Gastroesophageal sphincter (tissue), 4 donors: ENCODE measurements at regions not wholly inside any gene's neighbourhood (a gene's known extent, or its start where the extent isn't known, plus 50 kb on each side); places are given as distances from the start of the nearest gene placed in this dataset.

Experiments
- ATAC-seq: fragments of 150-250 bp; one replicate; pipeline ENCODE4 v1.9.1; 2016; ENCODE audit warnings: mild to moderate bottlenecking, moderate library complexity
- H3K27ac ChIP-seq, 4 donors: fragments of 200-600 bp; sonication (generic) in 3 of 4; 1 replicate in 3 of 4; 2 replicates in 1 of 4; pipeline ENCODE4 v1.5.1; 2016 to 2019
- H3K27me3 ChIP-seq: fragments of 200-600 bp; sonication (generic); one replicate; pipeline ENCODE4 v1.5.1; 2019
- H3K36me3 ChIP-seq, 2 donors: fragments of 200-600 bp; sonication (generic); one replicate each; pipeline ENCODE4 v1.5.1; 2019; ENCODE audit warnings: control low read depth in 1 of 2
- H3K4me1 ChIP-seq, 3 donors: fragments of 200-600 bp; sonication (generic); 1 replicate in 2 of 3; 2 replicates in 1 of 3; pipeline ENCODE4 v1.5.1; 2016 to 2019; ENCODE audit warnings: control low read depth in 2 of 3
- H3K4me3 ChIP-seq, 2 donors: fragments of 200-600 bp; sonication (generic); one replicate each; pipeline ENCODE4 v1.5.1; 2019; ENCODE audit warnings: mild to moderate bottlenecking in 1 of 2, moderate library complexity in 1 of 2
- H3K9me3 ChIP-seq, 3 donors: fragments of 200-600 bp; sonication (generic); one replicate each; pipeline ENCODE4 v1.5.1; 2017 to 2019; ENCODE audit warnings: control low read depth in 2 of 3
- CTCF ChIP-seq, 4 experiments: fragments of 200-600 bp in 2 of 4; fragments of 450-650 bp in 2 of 4; sonication (generic) in 1 of 4; IDR thresholded peaks; one replicate each; pipeline ENCODE4 v1.5.1; 2017 to 2019; ENCODE audit warnings: antibody characterized with exemption in 4 of 4, mild to moderate bottlenecking in 2 of 4, moderate library complexity in 2 of 4
- EP300 ChIP-seq: sonication (generic); formaldehyde crosslinking; IDR thresholded peaks from one replicate; pipeline ENCODE4 v1.6.1; 2017; ENCODE audit warnings: antibody characterized with exemption, mild to moderate bottlenecking
- POLR2A ChIP-seq, 2 donors: fragments of 450-650 bp; IDR thresholded peaks; one replicate each; pipeline ENCODE4 v1.6.1; 2017; ENCODE audit warnings: antibody characterized with exemption in 2 of 2, mild to moderate bottlenecking in 2 of 2, moderate library complexity in 1 of 2
- POLR2AphosphoS5 ChIP-seq: sonication (generic); formaldehyde crosslinking; IDR thresholded peaks from one replicate; pipeline ENCODE4 v1.6.1; 2017; ENCODE audit warnings: antibody characterized with exemption
- WGBS, 2 donors: methylation state at CpG; one replicate each; pipeline ENCODE4 v1.1.5; 2018; ENCODE audit warnings: low coverage in 1 of 2; 5-methylcytosine and 5-hydroxymethylcytosine counted together

- TF ChIP-seq CTCF (IDR thresholded peaks at IDR 0.05) (no peak), EP300 (no peak), POLR2AphosphoS5 (no peak), POLR2A (IDR thresholded peaks at IDR 0.05) (no peak)
- Histone ChIP-seq H3K36me3 (no peaks in the 10 kb centered on the region), H3K27ac (no peak overlapping the region), H3K4me3 (no peak overlapping the region), H3K9me3 (no peaks in the 10 kb centered on the region), H3K27me3 (no peaks in the 10 kb centered on the region), H3K4me1 (no peaks in the 10 kb centered on the region)
- no peak for ATAC-seq
- WGBS, 2 donors, result 56 to 69% methylated on average over 1 of the region's 1 CpG
These were observed 82.3 kb upstream of the S1PR1 start for GRCh38 chr1:101154547-101154946.

- H3K9me3 ChIP-seq, result no peaks in the 10 kb centered on the region
- ATAC-seq, result no peak
- H3K27me3 ChIP-seq, result no peaks in the 10 kb centered on the region
- no peak for TF ChIP-seq POLR2AphosphoS5
- TF ChIP-seq POLR2A (IDR thresholded peaks at IDR 0.05), result no peak
- no peak for TF ChIP-seq EP300
- TF ChIP-seq CTCF (IDR thresholded peaks at IDR 0.05), result no peak
- H3K4me3 ChIP-seq, result no peak overlapping the region
- H3K36me3 ChIP-seq, result no peaks in the 10 kb centered on the region
- H3K27ac ChIP-seq, result no peak overlapping the region
- WGBS, 2 donors, result 75 to 89% methylated on average over 2 of the region's 2 CpGs
- peaks cover 0 to 5% (median 0%) of the 10 kb centered on the region in 3 donors for H3K4me1 ChIP-seq
These were observed 83.1 kb upstream of the S1PR1 start for GRCh38 chr1:101153692-101154091.

GRCh38 chr1:101152633-101153032 lies 84.2 kb upstream of the S1PR1 start:
- Histone ChIP-seq H3K4me3 (no peak overlapping the region), H3K27me3 (no peaks in the 10 kb centered on the region), H3K36me3 (no peaks in the 10 kb centered on the region), H3K9me3 (no peaks in the 10 kb centered on the region), H3K4me1 (peaks cover 0 to 5% (median 0%) of the 10 kb centered on the region in 3 donors), H3K27ac (no peak overlapping the region)
- ATAC-seq, result no peak
- TF ChIP-seq CTCF (IDR thresholded peaks at IDR 0.05) (no peak), POLR2AphosphoS5 (no peak), POLR2A (IDR thresholded peaks at IDR 0.05) (no peak), EP300 (no peak)
- 62 to 89% methylated on average over 2 to 4 of the region's 4 CpGs for WGBS, 2 donors

- H3K27me3 ChIP-seq, result no peaks in the 10 kb centered on the region
- no peaks in the 10 kb centered on the region for H3K36me3 ChIP-seq
- no peak overlapping the region for H3K4me3 ChIP-seq
- peak overlapping the region in 1 of 4 donors; percentile 24 for H3K27ac ChIP-seq
- WGBS, 2 donors, result 65 to 69% methylated on average over 2 of the region's 2 CpGs
- TF ChIP-seq EP300 (no peak), POLR2A (IDR thresholded peaks at IDR 0.05) (no peak)
- H3K4me1 ChIP-seq, result peaks cover 0 to 5% (median 0%) of the 10 kb centered on the region in 3 donors
- no peak for ATAC-seq
- H3K9me3 ChIP-seq, result no peaks in the 10 kb centered on the region
These were observed 85.5 kb upstream of the S1PR1 start for GRCh38 chr1:101151286-101151685.

- no peak for TF ChIP-seq EP300
- no peak for TF ChIP-seq POLR2A (IDR thresholded peaks at IDR 0.05)
- TF ChIP-seq CTCF (IDR thresholded peaks at IDR 0.05), result no peak
- no peak for TF ChIP-seq POLR2AphosphoS5
- Histone ChIP-seq H3K4me1 (peaks cover 0 to 5% (median 0%) of the 10 kb centered on the region in 3 donors), H3K36me3 (no peaks in the 10 kb centered on the region), H3K27ac (peak overlapping the region in 1 of 4 donors; percentile 24), H3K27me3 (no peaks in the 10 kb centered on the region), H3K4me3 (no peak overlapping the region), H3K9me3 (no peaks in the 10 kb centered on the region)
- 82 to 83% methylated on average over 5 of the region's 5 CpGs for WGBS, 2 donors
- no peak for ATAC-seq
These were observed 86.1 kb upstream of the S1PR1 start for GRCh38 chr1:101150670-101151069.
